H1 (cell line): ENCODE measurements at regions not wholly inside any gene's neighbourhood (a gene's known extent, or its start where the extent isn't known, plus 50 kb on each side); places are given as distances from the start of the nearest gene placed in this dataset.

Experiments
- CTCF ChIA-PET: fragments of 300-600 bp; sonication (Branson Sonifier 250); formaldehyde crosslinking; loops from one replicate; lab custom pipeline; 2021; ENCODE audit not compliant: partially characterized antibody; lab: Charles Lee
- POLR2A ChIA-PET: fragments of 300-600 bp; sonication (Branson Sonifier 250); formaldehyde crosslinking; loops from one replicate; lab custom pipeline; 2021; ENCODE audit warnings: inconsistent platforms; ENCODE audit not compliant: partially characterized antibody; lab: Charles Lee
- DNase-seq, 2 experiments: peaks; one replicate each; pipeline versions ENCODE4 v3.0.0 to v3.0.0-alpha.2; 2010 to 2022; ENCODE audit warnings: low spot score in 2 of 2, low read depth in 1 of 2, mixed read lengths in 1 of 2
- FAIRE-seq: peaks from 2 replicates; lab custom pipeline; 2011; peaks lifted over from hg19 to GRCh38; lab: Jason Lieb, UNC
- H2AFZ ChIP-seq: 2 replicates; pipeline ENCODE4 v1.8.1; 2012; ENCODE audit warnings: low read length, inconsistent platforms
- H2AK5ac ChIP-seq: 2 replicates; pipeline ENCODE4 v1.6.1; 2013; ENCODE audit warnings: low read depth, low read length
- H2BK120ac ChIP-seq: replicated peaks from 2 replicates; pipeline ENCODE3; 2013; ENCODE audit warnings: low read depth, low read length, inconsistent platforms
- H2BK12ac ChIP-seq: 2 replicates; pipeline ENCODE4 v1.6.1; 2013; ENCODE audit warnings: low read depth, low read length
- H2BK15ac ChIP-seq: 2 replicates; pipeline ENCODE4 v1.6.1; 2013; ENCODE audit warnings: low read length
- H2BK20ac ChIP-seq: 2 replicates; pipeline ENCODE4 v1.6.1; 2013; ENCODE audit warnings: low read length
- H2BK5ac ChIP-seq: 2 replicates; pipeline ENCODE4 v1.6.1; 2013; ENCODE audit warnings: low read depth, low read length
- H3K14ac ChIP-seq: 2 replicates; pipeline ENCODE4 v1.6.1; 2013; ENCODE audit warnings: inconsistent platforms; ENCODE audit not compliant: insufficient read length
- H3K18ac ChIP-seq: 2 replicates; pipeline ENCODE4 v1.6.1; 2013; ENCODE audit warnings: low read length; ENCODE audit errors: extremely low read depth
- H3K23ac ChIP-seq: 2 replicates; pipeline ENCODE4 v1.6.1; 2013; ENCODE audit warnings: inconsistent platforms; ENCODE audit not compliant: insufficient read length
- H3K23me2 ChIP-seq: 2 replicates; pipeline ENCODE4 v1.6.1; 2013; ENCODE audit warnings: low read depth, low read length
- H3K27ac ChIP-seq: 2 replicates; pipeline ENCODE4 v1.6.1; 2011; ENCODE audit warnings: low read depth, low read length, inconsistent platforms
- H3K27me3 ChIP-seq, 4 experiments: replicated peaks in 1 of 4; 1 replicate in 1 of 4; 2 replicates in 3 of 4; pipeline versions ENCODE4 v1.6.1 to v1.8.1; 2011 to 2013; ENCODE audit warnings: low read length in 3 of 4, mild to moderate bottlenecking in 3 of 4, inconsistent platforms in 2 of 4, mixed read lengths in 2 of 4, moderate library complexity in 1 of 4; ENCODE audit not compliant: control insufficient read depth in 3 of 4, insufficient read depth in 3 of 4; ENCODE audit errors: extremely low read depth in 1 of 4
- H3K36me3 ChIP-seq, 4 experiments: 2 replicates each; pipeline versions ENCODE4 v1.6.1 to v1.8.1; 2011 to 2013; ENCODE audit warnings: mild to moderate bottlenecking in 4 of 4, low read length in 3 of 4, moderate library complexity in 2 of 4, control low read depth in 1 of 4, inconsistent platforms in 1 of 4; ENCODE audit not compliant: insufficient read depth in 4 of 4, control insufficient read depth in 2 of 4
- H3K4ac ChIP-seq: replicated peaks from 2 replicates; pipeline ENCODE3; 2013; ENCODE audit warnings: low read length, low read depth, mixed read lengths, inconsistent platforms; ENCODE audit not compliant: insufficient read length
- H3K4me1 ChIP-seq, 4 experiments: replicated peaks in 1 of 4; 1 replicate in 1 of 4; 2 replicates in 3 of 4; pipeline versions ENCODE4 v1.6.1 to v1.8.1; 2011 to 2013; ENCODE audit warnings: low read length in 3 of 4, inconsistent platforms in 2 of 4, mixed read lengths in 1 of 4; ENCODE audit not compliant: insufficient read depth in 4 of 4, control insufficient read depth in 3 of 4
- H3K4me2 ChIP-seq, 2 experiments: 2 replicates each; pipeline versions ENCODE4 v1.6.1 to v1.8.1; 2011 to 2013; ENCODE audit warnings: low read depth in 2 of 2, low read length in 2 of 2, control low read depth in 1 of 2, inconsistent platforms in 1 of 2, mild to moderate bottlenecking in 1 of 2; ENCODE audit not compliant: insufficient read depth in 1 of 2
- H3K4me3 ChIP-seq, 4 experiments: fragments of 200-600, 300-600 bp in 1 of 4; sonication (generic), shearing (Covaris generic), sonication (Bioruptor Twin) in 1 of 4; 2 replicates each; pipeline versions ENCODE4 v1.5.1 to v1.8.1; 2011 to 2016; ENCODE audit warnings: low read length in 4 of 4, low read depth in 3 of 4, control low read depth in 2 of 4, inconsistent platforms in 2 of 4, mild to moderate bottlenecking in 2 of 4, mixed read lengths in 1 of 4, moderate library complexity in 1 of 4; ENCODE audit not compliant: insufficient read depth in 2 of 4; ENCODE audit errors: extremely low read depth in 1 of 4
- H3K56ac ChIP-seq: replicated peaks from 2 replicates; pipeline ENCODE3; 2013; ENCODE audit warnings: low read depth, mild to moderate bottlenecking, mixed read lengths, low read length, inconsistent platforms; ENCODE audit not compliant: insufficient read length
- H3K79me1 ChIP-seq: 2 replicates; pipeline ENCODE4 v1.6.1; 2013; ENCODE audit warnings: low read depth, low read length, control low read depth
- H3K79me2 ChIP-seq, 2 experiments: 2 replicates each; pipeline versions ENCODE4 v1.6.1 to v1.8.1; 2012 to 2013; ENCODE audit warnings: low read length in 2 of 2, mild to moderate bottlenecking in 2 of 2, inconsistent platforms in 1 of 2; ENCODE audit not compliant: insufficient read depth in 2 of 2, control insufficient read depth in 1 of 2
- H3K9ac ChIP-seq, 4 experiments: replicated peaks in 1 of 4; 1 replicate in 1 of 4; 2 replicates in 3 of 4; pipeline versions ENCODE4 v1.6.1 to v1.8.1; 2011 to 2013; ENCODE audit warnings: low read depth in 3 of 4, low read length in 3 of 4, control low read depth in 2 of 4, mild to moderate bottlenecking in 2 of 4, moderate library complexity in 2 of 4, inconsistent platforms in 1 of 4; ENCODE audit errors: extremely low read depth in 1 of 4
- H3K9me3 ChIP-seq, 2 experiments: 2 replicates each; pipeline versions ENCODE4 v1.6.1 to v1.8.1; 2012 to 2013; ENCODE audit warnings: mild to moderate bottlenecking in 2 of 2, moderate library complexity in 2 of 2, control low read depth in 1 of 2, inconsistent platforms in 1 of 2, low read depth in 1 of 2, low read length in 1 of 2, mixed read lengths in 1 of 2; ENCODE audit not compliant: insufficient read depth in 2 of 2
- H4K20me1 ChIP-seq, 2 experiments: replicated peaks in 1 of 2; 2 replicates each; pipeline versions ENCODE3 to v1.8.1; 2011 to 2013; ENCODE audit warnings: inconsistent platforms in 2 of 2, low read length in 2 of 2, mild to moderate bottlenecking in 1 of 2; ENCODE audit not compliant: insufficient read depth in 2 of 2, control insufficient read depth in 1 of 2
- H4K5ac ChIP-seq: 2 replicates; pipeline ENCODE4 v1.6.1; 2013; ENCODE audit warnings: low read length, low read depth, mixed read lengths, inconsistent platforms; ENCODE audit not compliant: insufficient read length
- H4K8ac ChIP-seq: 2 replicates; pipeline ENCODE4 v1.8.0; 2013; ENCODE audit warnings: mild to moderate bottlenecking, moderate library complexity, low read length, inconsistent platforms; ENCODE audit not compliant: insufficient read depth; ENCODE audit errors: extremely low read depth
- H4K91ac ChIP-seq: replicated peaks from 2 replicates; pipeline ENCODE3; 2013; ENCODE audit warnings: low read length, mixed read lengths, inconsistent platforms; ENCODE audit not compliant: insufficient read length
- BRCA1 ChIP-seq: IDR thresholded peaks from 2 replicates; pipeline ENCODE4 v1.6.1; 2012; ENCODE audit warnings: low read depth, low read length, improper control_type of control experiment
- CBX5 ChIP-seq: fragments of 300-800, 300-1000 bp; sonication (generic); IDR thresholded peaks from 2 replicates; pipeline ENCODE4 v1.7.1; 2016; ENCODE audit warnings: antibody characterized with exemption, low read length, low read depth
- CBX8 ChIP-seq: fragments of 300-800, 300-1000 bp; sonication (generic); IDR thresholded peaks from 2 replicates; pipeline ENCODE4 v1.7.1; 2016; ENCODE audit warnings: low read depth, low read length, borderline replicate concordance
- EP300 ChIP-seq, 2 experiments: IDR thresholded peaks; 1 replicate in 1 of 2; 2 replicates in 1 of 2; pipeline ENCODE4 v1.6.1; 2011 to 2012; ENCODE audit warnings: low read depth in 2 of 2, low read length in 2 of 2, mild to moderate bottlenecking in 2 of 2, borderline replicate concordance in 1 of 2, inconsistent platforms in 1 of 2, moderate library complexity in 1 of 2
- JUN ChIP-seq: IDR thresholded peaks from 2 replicates; pipeline ENCODE4 v1.6.1; 2011; ENCODE audit warnings: low read depth, mild to moderate bottlenecking, improper control_type of control experiment, low read length
- MAFK ChIP-seq: IDR thresholded peaks from 2 replicates; pipeline ENCODE4 v1.6.1; 2012; ENCODE audit warnings: low read depth, mild to moderate bottlenecking, improper control_type of control experiment, low read length
- NANOG ChIP-seq: IDR thresholded peaks from 2 replicates; pipeline ENCODE4 v1.6.1; 2011; ENCODE audit warnings: low read length, low read depth, mild to moderate bottlenecking, inconsistent platforms; ENCODE audit not compliant: insufficient read depth, poor library complexity, severe bottlenecking
- POLR2A ChIP-seq, 2 experiments: IDR thresholded peaks; 1 replicate in 1 of 2; 2 replicates in 1 of 2; pipeline ENCODE4 v1.6.1; 2011; ENCODE audit warnings: low read depth in 2 of 2, low read length in 2 of 2, mild to moderate bottlenecking in 2 of 2; ENCODE audit errors: control extremely low read depth in 1 of 2
- RBBP5 ChIP-seq: IDR thresholded peaks from 2 replicates; pipeline ENCODE4 v1.7.1; 2012; ENCODE audit warnings: low read depth, mild to moderate bottlenecking, inconsistent platforms, low read length, moderate library complexity, borderline replicate concordance
- RNF2 ChIP-seq: fragments of 200-900, 300-1000 bp; sonication (generic); IDR thresholded peaks from 2 replicates; pipeline ENCODE4 v1.7.1; 2016; ENCODE audit warnings: borderline replicate concordance, low read depth, mild to moderate bottlenecking, antibody characterized with exemption, low read length; ENCODE audit not compliant: poor library complexity, severe bottlenecking; ENCODE audit errors: missing control alignments
- RXRA ChIP-seq: IDR thresholded peaks from 2 replicates; pipeline ENCODE4 v1.6.1; 2011; ENCODE audit warnings: low read depth, mild to moderate bottlenecking, low read length, moderate library complexity; ENCODE audit not compliant: insufficient read depth
- TCF12 ChIP-seq: IDR thresholded peaks from 2 replicates; pipeline ENCODE4 v1.6.1; 2011; ENCODE audit warnings: low read depth, mild to moderate bottlenecking, low read length
- USF2 ChIP-seq: IDR thresholded peaks from 2 replicates; pipeline ENCODE4 v1.6.1; 2011; ENCODE audit warnings: low read length, improper control_type of control experiment
- WGBS, 2 experiments: shearing (Covaris generic) in 1 of 2; methylation state at CpG; one replicate each; pipeline versions ENCODE4 v1.1.6 to v1.1.7; 2013 to 2015; ENCODE audit warnings: low lambda C conversion rate in 2 of 2, mixed read lengths in 2 of 2, inconsistent platforms in 1 of 2, low coverage in 1 of 2, missing lambda C conversion rate in 1 of 2; ENCODE audit not compliant: insufficient replicate concordance in 2 of 2, insufficient coverage in 1 of 2, insufficient read length in 1 of 2; ENCODE audit errors: extremely low coverage in 1 of 2, missing lambda C conversion rate in 1 of 2; 5-methylcytosine and 5-hydroxymethylcytosine counted together

DNA sequence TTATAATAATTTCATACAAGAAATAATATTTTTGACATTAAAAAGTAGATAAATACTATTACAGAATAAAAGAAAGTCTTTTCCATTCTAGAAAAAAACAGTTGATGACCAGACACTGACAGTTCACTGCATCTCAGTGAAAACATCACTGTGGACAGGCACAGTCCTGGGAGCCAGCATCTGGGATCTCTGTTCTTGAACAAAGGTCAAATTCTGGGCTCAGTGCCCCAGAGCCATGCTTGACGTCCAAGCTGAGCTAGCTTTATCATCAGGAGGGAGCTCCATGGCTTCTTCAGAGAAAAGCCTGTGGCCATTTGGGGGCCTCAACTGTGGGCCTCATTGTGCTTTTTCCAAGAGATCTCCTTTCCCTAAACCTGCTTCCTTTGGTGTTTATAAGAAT is 86.1 kb upstream of the SRD5A2 start:
- H3K23ac ChIP-seq: no peak overlapping the region
- no peaks in the 10 kb centered on the region for H3K36me3 ChIP-seq
- no peak overlapping the region for H3K27ac ChIP-seq
- H3K4me3 ChIP-seq: no peak overlapping the region
- H3K79me2 ChIP-seq: no peaks in the 10 kb centered on the region
- no peak overlapping the region for H2BK15ac ChIP-seq
- H3K4ac ChIP-seq: no peak overlapping the region
- H4K91ac ChIP-seq: no peak overlapping the region
- H3K4me1 ChIP-seq: no peaks in the 10 kb centered on the region
- H3K27me3 ChIP-seq: no peaks in the 10 kb centered on the region
- H3K9me3 ChIP-seq: peaks cover 18 to 38% of the 10 kb centered on the region in 2 experiments; a peak in 3 of 4 replicates
- no peak overlapping the region for H3K9ac ChIP-seq
- no peaks in the 10 kb centered on the region for H3K79me1 ChIP-seq
- no peak overlapping the region for H2BK12ac ChIP-seq
- no peak overlapping the region for H3K18ac ChIP-seq
- H4K5ac ChIP-seq: no peak overlapping the region
- ChIA-PET POLR2A (no interaction called here), CTCF (interaction anchor here (1.4 kb wide), 1 partner anchor 8 kb away, joined by 7 read pairs; no protein-coding TSS in a partner anchor)
- no peak overlapping the region for H3K14ac ChIP-seq
- WGBS, 2 experiments: 70% methylated on average over 1 of the region's 1 CpG; no CpG with 5 or more reads in 1 of the 2 experiments
- H3K4me2 ChIP-seq: no peak overlapping the region
- H2AK5ac ChIP-seq: no peak overlapping the region
- H2AFZ ChIP-seq: no peak overlapping the region
- DNase-seq (no peak), FAIRE-seq (no peak)
- no peak overlapping the region for H3K56ac ChIP-seq
- H2BK5ac ChIP-seq: no peak overlapping the region
- H4K8ac ChIP-seq: no peak overlapping the region
- no peaks in the 10 kb centered on the region for H4K20me1 ChIP-seq
- no peak overlapping the region for H2BK20ac ChIP-seq
- H2BK120ac ChIP-seq: no peak overlapping the region
- no peaks in the 10 kb centered on the region for H3K23me2 ChIP-seq
- TF ChIP-seq USF2 (no peak), NANOG (no peak), JUN (no peak), RBBP5 (no peak), MAFK (no peak), RXRA (no peak), BRCA1 (no peak), POLR2A (IDR thresholded peaks at IDR 0.05; ENCODE audit: control extremely low read depth in 1 of 2, low read depth in 2 of 2, low read length in 2 of 2) (no peak), CBX8 (no peak), RNF2 (no peak), CBX5 (no peak), EP300 (IDR thresholded peaks at IDR 0.05; ENCODE audit: borderline replicate concordance in 1 of 2, low read depth in 2 of 2, low read length in 2 of 2) (no peak), TCF12 (no peak)
